HG03378 (cell line): ENCODE measurements at regions not wholly inside any gene's neighbourhood (a gene's known extent, or its start where the extent isn't known, plus 50 kb on each side); places are given as distances from the start of the nearest gene placed in this dataset.

ENCODE experiments used
- ATAC-seq: cut with Tn5 transposase; IDR thresholded peaks from one replicate; pipeline ENCODE4 v1.9.1; 2021; ENCODE audit warnings: mild to moderate bottlenecking, moderate library complexity; ENCODE audit not compliant: unreplicated experiment

- ATAC-seq = no peak
Measured at GRCh38 chr10:123552760-123553554, 113.2 kb upstream of the GPR26 start.

GRCh38 chr10:123553810-123554430 is 112.2 kb upstream of the GPR26 start:
- no peak for ATAC-seq

DNA sequence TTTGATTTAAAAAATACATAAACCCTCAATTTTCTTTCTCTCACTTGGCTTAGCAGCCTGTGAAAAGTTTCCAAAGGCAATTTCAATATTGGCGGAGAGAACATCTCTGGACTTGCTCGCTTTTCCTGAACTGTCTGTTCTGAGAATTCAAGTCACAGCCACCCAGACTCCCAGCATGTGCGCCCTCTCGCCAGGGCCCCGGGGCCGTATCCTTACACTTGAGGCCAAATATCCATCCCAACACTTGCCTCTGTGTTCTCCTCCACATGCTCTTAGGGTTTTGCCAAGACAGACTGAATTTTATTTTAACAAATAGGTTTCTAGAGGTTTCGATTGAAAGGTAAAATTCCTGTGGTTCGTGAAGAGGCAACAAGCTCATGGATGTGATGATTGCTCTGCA is 111.5 kb upstream of the GPR26 start:
- no peak for ATAC-seq

DNA sequence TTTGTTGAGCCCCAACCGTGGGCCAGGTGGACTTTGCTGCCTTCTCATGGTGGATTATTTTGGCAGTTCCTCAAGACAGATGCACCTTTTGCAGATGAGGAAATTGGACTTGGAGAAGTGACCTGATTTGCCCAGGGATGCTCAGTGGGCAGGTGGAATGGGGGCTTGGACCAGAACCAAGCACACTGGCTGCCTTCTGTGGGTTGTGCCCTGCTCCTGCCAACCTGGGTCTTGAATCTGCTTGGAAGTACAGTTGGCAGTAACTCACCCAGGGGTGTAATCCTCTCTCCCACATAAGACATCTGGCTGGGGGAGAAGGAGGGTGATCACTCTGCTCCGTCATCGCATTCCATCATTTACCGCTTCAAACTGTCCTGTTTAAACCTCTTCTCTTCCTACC is 110.5 kb upstream of the GPR26 start:
- no peak for ATAC-seq

GRCh38 chr10:123556049-123556448 is 110.1 kb upstream of the GPR26 start:
- ATAC-seq = no peak

DNA sequence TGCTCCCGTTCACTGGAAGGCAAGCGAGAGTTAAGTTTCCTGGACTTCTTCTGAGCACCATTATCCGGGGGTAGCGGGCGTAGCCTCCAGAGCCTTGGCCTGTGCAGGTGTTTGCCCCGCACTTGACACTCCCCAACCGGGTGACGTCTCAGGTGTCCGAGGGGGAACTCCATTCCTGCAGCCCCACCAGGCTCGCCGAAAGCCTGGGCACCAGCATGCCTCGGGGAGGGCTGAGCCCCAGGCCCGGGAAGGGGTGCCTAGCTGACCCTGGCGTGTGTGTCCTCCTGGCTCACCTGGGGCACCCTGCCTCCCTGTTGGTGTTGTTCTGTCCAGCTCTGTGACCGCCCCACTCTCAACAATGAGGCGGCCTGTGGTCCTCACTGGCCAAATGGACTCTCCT is 109.4 kb upstream of the GPR26 start:
- ATAC-seq = no peak

GRCh38 chr10:123557366-123558108 is 108.6 kb upstream of the GPR26 start:
- no peak for ATAC-seq

DNA sequence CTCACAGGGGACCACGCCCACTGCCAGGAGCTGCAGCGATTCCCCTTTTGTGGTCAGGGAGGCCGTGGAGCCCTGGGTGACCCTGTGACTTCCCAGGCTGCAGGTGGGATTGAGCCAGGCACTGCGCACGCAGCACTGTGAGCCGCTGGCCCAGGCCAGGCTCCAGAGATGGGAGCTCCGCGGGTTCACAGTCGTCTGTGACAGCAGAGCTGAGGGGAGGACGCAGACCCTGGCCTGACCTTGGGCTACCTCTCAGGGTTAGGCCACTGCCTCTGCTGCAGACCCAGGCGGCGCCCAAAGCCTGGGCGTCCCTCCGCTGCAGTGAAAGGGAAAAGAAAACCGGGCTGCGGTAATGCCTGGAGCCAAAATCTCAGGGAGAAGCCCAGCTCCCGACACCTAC is 107.5 kb upstream of the GPR26 start:
- ATAC-seq = no peak

DNA sequence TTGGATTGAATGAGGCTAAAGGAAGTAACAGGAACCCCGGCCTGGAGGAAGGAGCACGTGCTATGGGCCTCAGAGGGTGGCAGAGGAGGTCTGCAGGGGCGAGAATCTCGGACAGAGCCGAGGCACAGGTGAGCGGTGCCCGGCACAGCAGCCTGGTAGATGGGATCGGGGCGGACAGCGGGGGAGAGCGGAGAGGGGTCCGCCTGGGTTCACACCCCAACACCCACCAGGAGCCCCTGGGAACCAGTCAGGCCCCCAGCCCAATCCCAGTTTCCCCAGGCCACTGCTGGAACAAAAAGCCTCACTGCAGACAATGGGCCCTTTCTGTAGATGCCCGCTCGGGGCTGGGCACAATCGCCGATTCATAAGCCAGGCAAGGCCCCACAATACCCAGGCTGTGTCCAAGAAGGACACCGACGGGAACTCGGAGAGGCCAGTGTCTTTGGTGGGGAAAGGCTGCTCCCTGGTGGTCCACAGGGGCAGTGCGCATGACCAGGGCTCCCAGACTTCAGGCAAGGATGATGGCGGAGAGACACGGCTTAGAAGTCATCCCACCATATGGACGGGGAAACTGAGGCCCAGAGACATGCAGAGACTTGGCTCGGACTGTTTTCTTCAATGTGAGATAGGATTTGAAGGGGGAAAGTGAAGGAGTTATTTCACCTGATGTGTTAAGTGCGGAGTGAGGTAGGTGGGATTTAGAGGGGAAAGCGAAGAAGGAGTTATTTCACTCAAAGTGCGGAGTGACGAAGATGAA is 106.9 kb upstream of the GPR26 start:
- ATAC-seq = no peak

- no peak for ATAC-seq
Measured at GRCh38 chr10:123559823-123560092, 106.4 kb upstream of the GPR26 start.

DNA sequence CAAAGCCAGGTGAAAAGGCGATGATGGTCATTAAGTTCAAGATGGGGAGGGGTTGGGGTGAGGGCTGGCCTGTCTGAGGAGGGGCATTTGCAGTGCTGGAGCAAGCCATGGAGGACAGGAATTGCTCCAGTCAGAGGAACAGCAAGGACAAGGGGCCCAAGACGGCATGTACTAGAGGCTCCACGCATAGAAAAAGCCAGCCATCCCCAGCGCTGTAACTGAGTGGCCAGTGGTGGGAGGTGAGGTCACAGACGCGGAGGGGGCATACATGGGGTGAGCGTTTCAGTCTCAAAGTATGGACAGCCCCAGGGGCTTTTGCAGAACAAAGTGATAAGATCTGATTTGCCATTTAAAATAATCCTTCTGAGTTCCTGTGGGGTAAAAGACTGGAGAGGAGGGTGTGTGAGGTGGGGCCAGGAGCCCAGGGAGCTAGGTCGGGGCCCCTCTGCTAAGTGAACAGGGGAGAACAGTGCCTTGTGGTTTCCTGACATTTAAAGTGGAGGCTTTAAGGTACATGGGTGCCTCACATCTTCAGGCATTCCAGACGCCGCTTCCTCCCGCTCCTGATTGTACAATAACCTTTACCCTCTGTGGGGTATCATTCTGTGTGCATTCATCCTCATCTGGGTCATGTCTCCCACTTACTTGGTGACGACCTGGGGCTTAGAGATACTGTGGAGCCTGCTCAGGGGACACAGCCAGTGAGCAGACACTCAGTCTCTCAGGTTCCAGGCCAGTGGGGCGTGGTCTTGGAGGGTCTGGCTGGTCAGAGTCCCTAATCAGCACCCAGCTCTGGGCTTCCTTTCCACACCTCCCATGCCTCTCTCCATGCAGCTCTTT is 105.6 kb upstream of the GPR26 start:
- no peak for ATAC-seq

DNA sequence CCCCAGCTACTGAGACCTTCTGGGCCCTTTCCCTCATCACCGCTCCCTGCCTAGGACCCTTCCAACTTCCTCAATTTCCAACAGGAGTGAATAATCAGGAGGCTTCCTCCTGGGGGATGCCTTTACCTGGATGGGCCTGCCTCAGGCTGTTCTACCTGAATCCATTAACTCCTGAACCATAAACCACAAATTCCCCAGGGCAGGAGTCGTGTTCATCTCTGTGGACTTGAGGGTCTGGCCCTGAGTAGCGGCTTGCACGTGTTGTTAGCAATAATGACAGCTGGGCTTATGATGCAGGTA is 105.1 kb upstream of the GPR26 start:
- no peak for ATAC-seq

GRCh38 chr10:123562387-123562786 is 103.8 kb upstream of the GPR26 start:
- ATAC-seq = no peak

DNA sequence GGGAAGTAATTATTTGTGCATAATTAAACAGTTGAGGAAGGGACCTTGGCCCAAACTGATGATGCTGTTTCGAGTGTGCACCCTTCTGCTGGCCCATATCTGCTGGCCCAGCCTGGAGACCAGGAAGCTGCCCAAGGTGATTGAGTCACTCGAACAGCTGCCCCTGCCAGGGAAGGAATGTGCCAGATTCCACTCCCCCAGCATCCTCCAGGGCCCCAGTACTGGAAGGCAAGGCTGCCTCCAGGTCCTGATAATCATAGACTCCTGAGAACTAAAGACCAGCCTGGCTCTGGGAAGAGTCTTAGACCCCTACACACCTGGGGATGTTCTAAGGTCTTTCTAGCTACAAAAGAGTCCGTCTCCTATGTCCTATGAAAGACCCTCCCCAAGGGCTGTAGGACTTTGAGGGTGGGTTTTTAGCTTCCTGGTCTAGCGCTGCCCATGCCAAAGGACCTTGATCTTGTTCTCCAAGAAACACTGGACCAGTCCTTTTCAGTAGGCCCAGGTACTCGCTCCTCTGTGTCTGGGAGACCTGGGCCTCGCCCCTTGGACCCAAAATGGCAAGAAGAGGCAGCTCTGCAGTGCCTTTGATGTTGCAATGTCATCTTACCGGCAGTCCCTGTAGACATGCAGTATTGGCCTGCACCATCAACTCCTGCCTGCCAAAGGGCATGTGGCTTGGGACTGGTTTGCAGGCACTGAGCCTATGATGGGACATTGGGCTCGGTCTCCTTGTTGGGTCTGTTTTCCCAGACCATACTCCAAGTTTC is 103.2 kb upstream of the GPR26 start:
- ATAC-seq = no peak

GRCh38 chr10:123563581-123563855 is 102.6 kb upstream of the GPR26 start:
- no peak for ATAC-seq

GRCh38 chr10:123563994-123564393 is 102.2 kb upstream of the GPR26 start:
- ATAC-seq = no peak

- ATAC-seq = no peak
Measured at GRCh38 chr10:123564631-123565030, 101.5 kb upstream of the GPR26 start.

GRCh38 chr10:123565691-123566660 is 100.2 kb upstream of the GPR26 start:
- ATAC-seq = no peak
